Calu3 (cell line): ENCODE measurements at regions not wholly inside any gene's neighbourhood (a gene's known extent, or its start where the extent isn't known, plus 50 kb on each side); places are given as distances from the start of the nearest gene placed in this dataset.

Experiments
- BruUV-seq: library from RNA; stranded (reverse); fragments of 400-500 nt; replicated peaks from 2 replicates; lab custom pipeline; 2021; lab: Mats Ljungman, UMichigan
- CTCF ChIA-PET: fragments of 300-600 bp; sonication (Branson Sonifier 250); formaldehyde crosslinking; loops from one replicate; lab custom pipeline; 2022; ENCODE audit warnings: antibody characterized with exemption; lab: Charles Lee
- DNase-seq: peaks from one replicate; pipeline ENCODE4 v3.0.0; 2022
- H3K27ac Mint-ChIP-seq: one replicate; pipeline ENCODE4 v1.8.0; 2022; ENCODE audit warnings: mixed read lengths; ENCODE audit not compliant: unreplicated experiment
- H3K27me3 Mint-ChIP-seq: one replicate; pipeline ENCODE4 v1.8.0; 2022; ENCODE audit warnings: mixed read lengths; ENCODE audit not compliant: unreplicated experiment
- H3K36me3 Mint-ChIP-seq: one replicate; pipeline ENCODE4 v1.8.0; 2022; ENCODE audit warnings: mild to moderate bottlenecking, moderate library complexity, mixed read lengths; ENCODE audit not compliant: insufficient read depth, unreplicated experiment
- H3K4me1 Mint-ChIP-seq: one replicate; pipeline ENCODE4 v1.8.0; 2022; ENCODE audit warnings: mild to moderate bottlenecking, low read depth, mixed read lengths; ENCODE audit not compliant: unreplicated experiment
- H3K4me3 Mint-ChIP-seq: one replicate; pipeline ENCODE4 v1.8.0; 2022; ENCODE audit warnings: mild to moderate bottlenecking, low read depth, moderate library complexity, mixed read lengths; ENCODE audit not compliant: unreplicated experiment
- H3K9me3 Mint-ChIP-seq: one replicate; pipeline ENCODE4 v1.8.0; 2022; ENCODE audit warnings: low read depth, mixed read lengths; ENCODE audit not compliant: unreplicated experiment
- intact Hi-C: fragments of 100-400 bp; cut with micrococcal nuclease; formaldehyde crosslinking; loops from one replicate; pipeline ENCODE4 v1.10.0; 2022; ENCODE audit not compliant: unreplicated experiment
- TF ChIP-seq, protein P1 (sequence below): fragments of 200-600 bp; IDR thresholded peaks from one replicate; pipeline ENCODE4 v1.8.0; 2022; ENCODE audit warnings: antibody characterized with exemption; ENCODE audit not compliant: unreplicated experiment

- TF ChIP-seq, protein P1, sequence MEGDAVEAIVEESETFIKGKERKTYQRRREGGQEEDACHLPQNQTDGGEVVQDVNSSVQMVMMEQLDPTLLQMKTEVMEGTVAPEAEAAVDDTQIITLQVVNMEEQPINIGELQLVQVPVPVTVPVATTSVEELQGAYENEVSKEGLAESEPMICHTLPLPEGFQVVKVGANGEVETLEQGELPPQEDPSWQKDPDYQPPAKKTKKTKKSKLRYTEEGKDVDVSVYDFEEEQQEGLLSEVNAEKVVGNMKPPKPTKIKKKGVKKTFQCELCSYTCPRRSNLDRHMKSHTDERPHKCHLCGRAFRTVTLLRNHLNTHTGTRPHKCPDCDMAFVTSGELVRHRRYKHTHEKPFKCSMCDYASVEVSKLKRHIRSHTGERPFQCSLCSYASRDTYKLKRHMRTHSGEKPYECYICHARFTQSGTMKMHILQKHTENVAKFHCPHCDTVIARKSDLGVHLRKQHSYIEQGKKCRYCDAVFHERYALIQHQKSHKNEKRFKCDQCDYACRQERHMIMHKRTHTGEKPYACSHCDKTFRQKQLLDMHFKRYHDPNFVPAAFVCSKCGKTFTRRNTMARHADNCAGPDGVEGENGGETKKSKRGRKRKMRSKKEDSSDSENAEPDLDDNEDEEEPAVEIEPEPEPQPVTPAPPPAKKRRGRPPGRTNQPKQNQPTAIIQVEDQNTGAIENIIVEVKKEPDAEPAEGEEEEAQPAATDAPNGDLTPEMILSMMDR: no peak
- Mint-ChIP-seq H3K4me1 (no peaks in the 10 kb centered on the region), H3K36me3 (no peaks in the 10 kb centered on the region), H3K9me3 (no peaks in the 10 kb centered on the region), H3K4me3 (no peak overlapping the region), H3K27me3 (peaks cover 37% of the 10 kb centered on the region), H3K27ac (no peak overlapping the region)
- CTCF ChIA-PET: no interaction called here
- no peak for DNase-seq
- BruUV-seq: no TSS peak
- intact Hi-C loops: no loop called here
Measured at GRCh38 chr14:65867333-65867732, 454.8 kb downstream of the FUT8 start.

GRCh38 chr14:65872536-65872935 lies 460.0 kb downstream of the FUT8 start:
- intact Hi-C loops: no loop called here
- CTCF ChIA-PET: no interaction called here
- no peak for DNase-seq
- Mint-ChIP-seq H3K27ac (no peak overlapping the region), H3K9me3 (no peaks in the 10 kb centered on the region), H3K4me1 (no peaks in the 10 kb centered on the region), H3K36me3 (no peaks in the 10 kb centered on the region), H3K27me3 (no peaks in the 10 kb centered on the region), H3K4me3 (no peak overlapping the region)
- TF ChIP-seq, protein P1: no peak
- no TSS peak for BruUV-seq

DNA sequence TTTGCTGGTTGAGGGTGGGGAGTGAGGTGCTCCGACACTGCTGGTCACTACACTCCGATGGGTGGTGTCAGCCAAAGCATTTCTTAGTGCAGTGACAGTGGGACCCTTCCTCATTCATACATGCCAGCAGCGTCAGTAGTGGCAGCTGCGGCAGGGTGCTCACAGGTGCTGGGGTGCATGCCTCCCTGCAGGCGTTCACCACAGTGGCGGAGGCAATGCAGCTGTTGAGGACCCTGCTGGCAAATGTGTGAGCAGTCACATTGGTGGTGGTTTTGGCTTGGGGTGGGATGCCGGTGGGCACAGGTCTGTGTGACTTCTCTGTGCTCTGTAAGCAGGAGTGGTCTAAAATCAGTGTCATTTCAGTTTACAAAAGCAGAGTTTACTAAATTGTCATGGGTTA lies 464.6 kb downstream of the FUT8 start:
- no peak overlapping the region for H3K27ac Mint-ChIP-seq
- no peaks in the 10 kb centered on the region for H3K9me3 Mint-ChIP-seq
- no peak for DNase-seq
- CTCF ChIA-PET: no interaction called here
- H3K4me1 Mint-ChIP-seq: peaks cover 10% of the 10 kb centered on the region
- no peaks in the 10 kb centered on the region for H3K27me3 Mint-ChIP-seq
- TF ChIP-seq, protein P1: no peak
- H3K4me3 Mint-ChIP-seq: no peak overlapping the region
- H3K36me3 Mint-ChIP-seq: no peaks in the 10 kb centered on the region
- intact Hi-C loops: no loop called here
- BruUV-seq: no TSS peak

- Mint-ChIP-seq H3K4me1 (peaks cover 10% of the 10 kb centered on the region), H3K4me3 (no peak overlapping the region), H3K27me3 (no peaks in the 10 kb centered on the region), H3K27ac (no peak overlapping the region), H3K36me3 (no peaks in the 10 kb centered on the region), H3K9me3 (no peaks in the 10 kb centered on the region)
- intact Hi-C loops: no loop called here
- no TSS peak for BruUV-seq
- TF ChIP-seq, protein P1: no peak
- no peak for DNase-seq
- CTCF ChIA-PET: no interaction called here
Measured at GRCh38 chr14:65877624-65878023, 465.1 kb downstream of the FUT8 start.
